ENCODE measurements at regions not wholly inside any gene's neighbourhood (a gene's known extent, or its start where the extent isn't known, plus 50 kb on each side); places are given as distances from the start of the nearest gene placed in this dataset.

DNA sequence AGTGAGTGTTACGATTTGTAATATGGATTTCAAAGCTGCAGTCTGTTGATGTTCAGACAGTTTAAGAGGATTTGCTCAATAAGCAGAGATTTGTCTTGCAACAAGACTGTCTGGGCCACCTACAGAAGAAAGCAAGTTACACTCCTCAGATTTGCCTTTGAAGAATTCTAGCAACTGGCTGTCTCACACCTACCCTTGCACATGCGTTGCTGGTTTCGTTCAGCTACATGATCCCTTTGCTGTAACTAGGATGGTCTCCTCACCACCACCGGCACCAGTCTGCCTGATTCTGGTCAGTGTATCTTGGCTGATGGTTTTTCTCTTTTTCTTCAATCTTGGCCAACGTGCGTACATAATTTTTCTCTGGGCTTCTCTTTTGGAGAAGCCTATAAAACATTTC lies 172.7 kb upstream of the LCORL start:
- no peak for ATAC-seq
- 1% methylated on average over 6 of the region's 6 CpGs for WGBS (ENCODE audit: low lambda C conversion rate)

More for the DNA sequence above, 172.7 kb upstream of the LCORL start:
- H3K27ac ChIP-seq (ENCODE audit: extremely low read length, insufficient read depth, low read length), result no peak overlapping the region
- TF ChIP-seq ZSCAN21 (CRISPR knock-in tag; IDR thresholded peaks at IDR 0.05; ENCODE audit: borderline replicate concordance) (no peak), ZNF468 (CRISPR knock-in tag; IDR thresholded peaks at IDR 0.05) (no peak), ZNF724P (CRISPR knock-in tag; IDR thresholded peaks at IDR 0.05; ENCODE audit: borderline replicate concordance) (no peak), NFATC3 (CRISPR knock-in tag; IDR thresholded peaks at IDR 0.05) (no peak), SALL1 (CRISPR knock-in tag; IDR thresholded peaks at IDR 0.05) (no peak), ZNF562 (CRISPR knock-in tag; IDR thresholded peaks at IDR 0.05; ENCODE audit: borderline replicate concordance) (no peak), SIX4 (CRISPR knock-in tag; IDR thresholded peaks at IDR 0.05) (no peak), SETDB1 (CRISPR knock-in tag; IDR thresholded peaks at IDR 0.05; ENCODE audit: borderline replicate concordance) (no peak), NFE2 (CRISPR knock-in tag; IDR thresholded peaks at IDR 0.05) (no peak)
- TF ChIP-seq, protein P1, sequence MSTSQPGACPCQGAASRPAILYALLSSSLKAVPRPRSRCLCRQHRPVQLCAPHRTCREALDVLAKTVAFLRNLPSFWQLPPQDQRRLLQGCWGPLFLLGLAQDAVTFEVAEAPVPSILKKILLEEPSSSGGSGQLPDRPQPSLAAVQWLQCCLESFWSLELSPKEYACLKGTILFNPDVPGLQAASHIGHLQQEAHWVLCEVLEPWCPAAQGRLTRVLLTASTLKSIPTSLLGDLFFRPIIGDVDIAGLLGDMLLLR (CRISPR knock-in tag; IDR thresholded peaks at IDR 0.05), result no peak
- TF ChIP-seq, protein P2, sequence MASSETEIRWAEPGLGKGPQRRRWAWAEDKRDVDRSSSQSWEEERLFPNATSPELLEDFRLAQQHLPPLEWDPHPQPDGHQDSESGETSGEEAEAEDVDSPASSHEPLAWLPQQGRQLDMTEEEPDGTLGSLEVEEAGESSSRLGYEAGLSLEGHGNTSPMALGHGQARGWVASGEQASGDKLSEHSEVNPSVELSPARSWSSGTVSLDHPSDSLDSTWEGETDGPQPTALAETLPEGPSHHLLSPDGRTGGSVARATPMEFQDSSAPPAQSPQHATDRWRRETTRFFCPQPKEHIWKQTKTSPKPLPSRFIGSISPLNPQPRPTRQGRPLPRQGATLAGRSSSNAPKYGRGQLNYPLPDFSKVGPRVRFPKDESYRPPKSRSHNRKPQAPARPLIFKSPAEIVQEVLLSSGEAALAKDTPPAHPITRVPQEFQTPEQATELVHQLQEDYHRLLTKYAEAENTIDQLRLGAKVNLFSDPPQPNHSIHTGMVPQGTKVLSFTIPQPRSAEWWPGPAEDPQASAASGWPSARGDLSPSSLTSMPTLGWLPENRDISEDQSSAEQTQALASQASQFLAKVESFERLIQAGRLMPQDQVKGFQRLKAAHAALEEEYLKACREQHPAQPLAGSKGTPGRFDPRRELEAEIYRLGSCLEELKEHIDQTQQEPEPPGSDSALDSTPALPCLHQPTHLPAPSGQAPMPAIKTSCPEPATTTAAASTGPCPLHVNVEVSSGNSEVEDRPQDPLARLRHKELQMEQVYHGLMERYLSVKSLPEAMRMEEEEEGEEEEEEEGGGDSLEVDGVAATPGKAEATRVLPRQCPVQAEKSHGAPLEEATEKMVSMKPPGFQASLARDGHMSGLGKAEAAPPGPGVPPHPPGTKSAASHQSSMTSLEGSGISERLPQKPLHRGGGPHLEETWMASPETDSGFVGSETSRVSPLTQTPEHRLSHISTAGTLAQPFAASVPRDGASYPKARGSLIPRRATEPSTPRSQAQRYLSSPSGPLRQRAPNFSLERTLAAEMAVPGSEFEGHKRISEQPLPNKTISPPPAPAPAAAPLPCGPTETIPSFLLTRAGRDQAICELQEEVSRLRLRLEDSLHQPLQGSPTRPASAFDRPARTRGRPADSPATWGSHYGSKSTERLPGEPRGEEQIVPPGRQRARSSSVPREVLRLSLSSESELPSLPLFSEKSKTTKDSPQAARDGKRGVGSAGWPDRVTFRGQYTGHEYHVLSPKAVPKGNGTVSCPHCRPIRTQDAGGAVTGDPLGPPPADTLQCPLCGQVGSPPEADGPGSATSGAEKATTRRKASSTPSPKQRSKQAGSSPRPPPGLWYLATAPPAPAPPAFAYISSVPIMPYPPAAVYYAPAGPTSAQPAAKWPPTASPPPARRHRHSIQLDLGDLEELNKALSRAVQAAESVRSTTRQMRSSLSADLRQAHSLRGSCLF (CRISPR knock-in tag; IDR thresholded peaks at IDR 0.05; ENCODE audit: borderline replicate concordance), result no peak
- TF ChIP-seq, protein P3, sequence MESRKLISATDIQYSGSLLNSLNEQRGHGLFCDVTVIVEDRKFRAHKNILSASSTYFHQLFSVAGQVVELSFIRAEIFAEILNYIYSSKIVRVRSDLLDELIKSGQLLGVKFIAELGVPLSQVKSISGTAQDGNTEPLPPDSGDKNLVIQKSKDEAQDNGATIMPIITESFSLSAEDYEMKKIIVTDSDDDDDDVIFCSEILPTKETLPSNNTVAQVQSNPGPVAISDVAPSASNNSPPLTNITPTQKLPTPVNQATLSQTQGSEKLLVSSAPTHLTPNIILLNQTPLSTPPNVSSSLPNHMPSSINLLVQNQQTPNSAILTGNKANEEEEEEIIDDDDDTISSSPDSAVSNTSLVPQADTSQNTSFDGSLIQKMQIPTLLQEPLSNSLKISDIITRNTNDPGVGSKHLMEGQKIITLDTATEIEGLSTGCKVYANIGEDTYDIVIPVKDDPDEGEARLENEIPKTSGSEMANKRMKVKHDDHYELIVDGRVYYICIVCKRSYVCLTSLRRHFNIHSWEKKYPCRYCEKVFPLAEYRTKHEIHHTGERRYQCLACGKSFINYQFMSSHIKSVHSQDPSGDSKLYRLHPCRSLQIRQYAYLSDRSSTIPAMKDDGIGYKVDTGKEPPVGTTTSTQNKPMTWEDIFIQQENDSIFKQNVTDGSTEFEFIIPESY (CRISPR knock-in tag; IDR thresholded peaks at IDR 0.05), result no peak
- FAIRE-seq (no peak), DNase-seq (ENCODE audit: low spot score) (no peak)
- H3K9ac ChIP-seq (ENCODE audit: insufficient read depth, low read depth, low read length), result no peak overlapping the region
- H3K79me2 ChIP-seq (ENCODE audit: insufficient read depth, low read length), result no peaks in the 10 kb centered on the region
- no peak overlapping the region for H3K4me3 ChIP-seq (replicated peaks in 1 of 3; ENCODE audit: insufficient read depth in 1 of 3, low read depth in 2 of 3, low read length in 3 of 3)
- intact Hi-C loops (cut with micrococcal nuclease; ENCODE audit: unreplicated experiment), result no loop called here
- no peak overlapping the region for H3K4me2 ChIP-seq (ENCODE audit: low read depth, low read length)
- H3K4me1 ChIP-seq (ENCODE audit: insufficient read depth, low read length), result no peaks in the 10 kb centered on the region
- ChIA-PET POLR2A (no interaction called here), CTCF (ENCODE audit: low intra/inter-chr PET ratio, low total read pairs) (no interaction called here)
- H3K27me3 ChIP-seq (ENCODE audit: control insufficient read depth in 1 of 2, insufficient read depth in 2 of 2, low read length in 2 of 2), result no peaks in the 10 kb centered on the region
- no TSS peak for BruUV-seq (replicated peaks)
- no peak overlapping the region for H2AFZ ChIP-seq (ENCODE audit: low read length)
- no peaks in the 10 kb centered on the region for H4K20me1 ChIP-seq (ENCODE audit: insufficient read depth, low read length)
- in situ Hi-C loops (cut with HindIII; ENCODE audit: extremely low pct_ligation_motif_present, low pct_unique_long_range_greater_than_20kb), result no loop called here
- no peaks in the 10 kb centered on the region for H3K9me3 ChIP-seq (ENCODE audit: low read length)
- no peaks in the 10 kb centered on the region for H3K36me3 ChIP-seq (replicated peaks in 1 of 2; ENCODE audit: control insufficient read depth in 1 of 2, insufficient read depth in 2 of 2, low read length in 2 of 2)

Data from HepG2 (cell line).